ENCODE measurements at regions not wholly inside any gene's neighbourhood (a gene's known extent, or its start where the extent isn't known, plus 50 kb on each side); places are given as distances from the start of the nearest gene placed in this dataset.
A peak's percentile ranks its signal among the peaks of the same experiment; 100 is the strongest.
"Not testable (repeated sequence)": the region's sequence is repeated elsewhere in the genome, so short reads cannot be mapped to it uniquely, and the experiment has no call there.

DNA sequence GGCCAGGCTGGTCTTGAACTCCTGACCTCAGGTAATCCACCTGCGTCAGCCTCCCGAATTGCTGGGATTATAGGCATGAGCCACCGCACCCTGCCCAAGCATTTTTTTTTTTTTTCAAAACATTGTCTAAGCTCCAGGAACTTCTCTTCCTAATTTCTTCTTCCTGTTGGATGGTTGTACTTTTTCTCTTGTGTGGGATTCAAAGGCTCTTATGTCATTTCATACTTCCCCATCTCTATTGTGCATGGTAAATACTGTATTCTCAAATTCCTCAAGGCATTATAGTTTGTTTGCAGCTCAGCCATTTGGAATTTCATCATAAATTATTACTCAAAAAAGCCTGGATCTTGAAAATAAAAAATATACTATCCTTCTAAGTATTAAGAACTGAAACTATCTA lies 199.1 kb upstream of the GADL1 start:
- DNase-seq (ENCODE audit: low read depth in 2 of 3, low spot score in 2 of 3) = no peak

DNA sequence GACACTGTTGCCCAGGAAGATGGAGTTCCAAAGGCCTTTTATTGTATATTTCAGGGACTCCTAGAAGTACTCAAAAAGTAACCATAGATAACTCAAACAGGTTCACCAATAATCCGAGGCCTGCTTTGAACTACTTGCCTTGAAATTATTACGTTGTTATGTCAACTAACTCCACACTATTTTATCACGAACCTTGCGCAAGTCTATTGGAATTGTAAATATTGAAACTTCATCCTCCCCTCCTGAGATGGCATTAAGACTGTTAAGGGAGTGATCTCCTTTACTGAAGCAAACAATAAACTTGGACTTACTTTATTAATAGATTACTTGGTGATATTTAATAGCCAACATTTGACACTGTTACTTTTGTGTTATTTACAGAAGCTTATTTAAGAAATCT lies 199.6 kb upstream of the GADL1 start:
- DNase-seq (ENCODE audit: low read depth in 2 of 3, low spot score in 2 of 3) = no peak

DNA sequence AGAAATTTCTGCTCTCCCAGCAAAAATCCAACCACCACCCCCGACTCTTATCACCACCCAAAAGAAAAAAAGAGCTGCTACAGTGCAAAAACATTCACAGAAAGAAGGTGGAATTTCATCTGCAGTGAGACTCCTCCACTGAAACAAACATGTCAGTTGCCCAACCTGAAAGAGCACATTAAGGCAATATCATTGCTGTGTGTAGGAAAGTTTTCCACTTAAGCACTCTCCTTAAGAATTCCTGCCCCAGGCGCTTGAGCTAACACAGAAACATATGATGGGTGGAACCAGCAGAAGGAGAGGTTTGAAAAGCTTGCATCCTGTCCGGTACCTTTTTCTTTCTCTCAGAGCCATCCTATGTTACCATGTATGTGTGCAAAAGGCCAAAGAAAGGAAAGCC lies 200.8 kb upstream of the GADL1 start:
- DNase-seq (ENCODE audit: low read depth in 2 of 3, low spot score in 2 of 3) = no peak

DNA sequence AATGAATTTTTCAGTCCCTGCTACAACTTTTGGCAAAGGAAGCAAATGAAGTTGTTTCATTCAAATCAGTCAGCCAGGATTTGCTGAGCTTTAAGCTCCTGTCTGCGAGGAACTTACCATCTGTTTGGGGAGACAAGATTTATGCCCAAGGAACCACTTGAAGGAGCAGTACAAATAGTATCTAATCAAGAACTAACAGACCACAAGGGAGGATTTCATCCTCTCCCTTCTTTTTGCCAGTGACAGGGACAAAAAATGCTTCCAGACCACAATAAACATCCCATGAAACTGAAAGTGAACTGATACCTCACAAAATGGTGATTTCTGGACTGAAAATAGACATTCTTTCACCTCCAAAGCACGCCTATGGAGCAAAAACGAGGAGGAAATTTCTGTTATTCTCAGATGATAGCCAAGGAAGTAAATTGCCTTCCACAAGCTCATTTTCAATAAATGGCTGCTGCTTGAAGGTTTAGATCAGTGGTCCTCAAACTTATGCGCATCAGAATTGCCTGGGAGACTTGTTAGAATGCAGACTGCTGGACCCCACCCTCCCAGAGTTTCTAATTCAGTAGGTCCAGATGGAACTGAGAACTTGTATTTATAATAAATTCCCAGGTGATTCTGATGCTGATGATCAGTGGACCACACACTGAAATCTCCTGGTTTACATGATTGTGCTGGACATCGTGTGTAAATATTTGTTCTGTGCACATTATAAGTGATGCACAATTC lies 202.4 kb upstream of the GADL1 start:
- DNase-seq (ENCODE audit: low read depth in 2 of 3, low spot score in 2 of 3) = peak in 1 of 3 donors; percentile 34

DNA sequence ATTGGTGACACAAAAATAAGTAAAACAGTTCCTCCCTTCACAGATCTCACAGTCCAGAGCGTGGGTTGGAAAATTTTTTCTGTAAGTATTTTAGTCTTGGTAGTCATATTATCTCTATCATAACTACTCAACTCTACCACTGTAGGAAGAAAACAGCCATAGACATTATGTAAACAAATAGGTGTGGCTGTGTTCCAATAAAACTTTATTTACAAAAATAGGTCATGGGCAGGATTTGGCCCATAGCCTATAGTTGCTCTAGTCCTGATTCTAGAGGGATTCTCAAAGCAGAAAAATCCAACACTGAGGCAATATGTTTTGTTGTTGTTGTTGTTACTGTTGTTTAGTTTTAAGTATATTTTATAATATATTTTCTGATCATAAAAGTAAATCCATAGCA lies 206.1 kb upstream of the GADL1 start:
- no peak for DNase-seq (ENCODE audit: low read depth in 2 of 3, low spot score in 2 of 3)

DNA sequence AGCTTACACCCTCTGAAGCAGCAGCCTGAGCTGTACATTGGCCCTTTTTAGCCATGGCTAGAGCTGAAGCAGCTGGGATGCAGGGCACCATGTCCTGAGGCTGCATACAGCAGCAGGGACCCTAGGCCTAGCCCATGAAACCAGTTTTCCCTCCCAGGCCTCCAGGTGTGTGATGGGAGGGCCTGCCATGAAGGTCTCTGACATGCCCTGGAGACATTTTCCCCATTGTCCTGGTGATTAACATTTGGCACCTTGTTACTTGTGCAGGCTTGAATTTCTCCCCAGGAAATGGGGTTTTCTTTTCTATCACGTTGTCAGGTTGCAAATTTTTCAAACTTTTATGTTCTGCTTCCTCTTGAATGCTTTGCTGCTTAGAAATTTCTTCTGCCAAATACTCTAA lies 206.8 kb upstream of the GADL1 start:
- not testable (repeated sequence) for DNase-seq (ENCODE audit: low read depth in 2 of 3, low spot score in 2 of 3)

DNA sequence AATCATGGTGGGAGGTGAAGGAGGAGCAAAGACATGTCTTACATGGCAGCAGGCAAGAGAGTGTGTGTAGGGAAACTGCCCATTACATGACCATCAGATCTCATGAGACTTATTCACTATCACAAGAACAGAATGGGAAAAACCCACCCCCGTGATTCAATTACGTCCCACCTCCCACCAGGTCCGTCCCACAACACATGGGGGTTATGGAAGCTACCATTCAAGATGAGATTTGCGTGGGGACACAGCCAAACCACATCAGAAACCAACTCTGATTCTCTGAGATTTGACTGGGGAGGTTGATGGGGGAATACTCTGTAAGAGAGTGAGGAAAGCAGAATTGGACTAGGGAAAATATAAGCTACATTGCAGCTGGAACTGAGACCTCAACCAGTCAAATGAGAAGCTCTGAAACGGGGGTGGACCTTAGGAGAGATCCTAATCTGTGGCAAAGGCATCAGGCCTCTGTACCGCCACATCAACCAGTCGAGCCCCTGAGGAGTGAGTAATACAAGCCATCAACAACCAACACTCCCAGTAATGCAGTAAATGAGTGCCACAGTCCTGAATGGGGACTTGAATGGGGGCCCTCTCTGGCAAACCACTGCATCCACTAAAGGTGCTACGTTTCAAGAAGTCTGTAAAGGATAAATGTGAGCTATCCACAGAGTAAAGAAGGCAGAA lies 207.9 kb upstream of the GADL1 start:
- DNase-seq (ENCODE audit: low read depth in 2 of 3, low spot score in 2 of 3) = no peak

DNA sequence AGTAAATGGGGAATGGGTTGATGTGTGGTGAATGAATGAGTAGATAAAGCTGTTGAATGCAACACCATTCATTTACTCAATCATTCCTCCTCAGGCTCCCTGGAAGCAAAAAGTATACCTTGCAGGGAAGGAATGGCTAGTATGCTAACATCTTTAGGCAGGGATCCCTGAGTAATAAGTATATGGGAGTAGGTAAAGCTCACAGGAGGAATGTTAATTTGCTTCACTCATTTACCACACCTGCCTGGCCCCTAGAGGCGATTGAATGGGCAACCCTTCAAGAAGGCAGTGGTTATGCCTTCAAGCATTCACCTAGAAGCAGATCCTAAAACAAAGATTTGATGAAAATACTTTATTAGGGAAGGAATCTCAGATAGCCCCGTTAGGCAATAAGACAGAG lies 208.7 kb upstream of the GADL1 start:
- DNase-seq (ENCODE audit: low read depth in 2 of 3, low spot score in 2 of 3) = no peak

DNA sequence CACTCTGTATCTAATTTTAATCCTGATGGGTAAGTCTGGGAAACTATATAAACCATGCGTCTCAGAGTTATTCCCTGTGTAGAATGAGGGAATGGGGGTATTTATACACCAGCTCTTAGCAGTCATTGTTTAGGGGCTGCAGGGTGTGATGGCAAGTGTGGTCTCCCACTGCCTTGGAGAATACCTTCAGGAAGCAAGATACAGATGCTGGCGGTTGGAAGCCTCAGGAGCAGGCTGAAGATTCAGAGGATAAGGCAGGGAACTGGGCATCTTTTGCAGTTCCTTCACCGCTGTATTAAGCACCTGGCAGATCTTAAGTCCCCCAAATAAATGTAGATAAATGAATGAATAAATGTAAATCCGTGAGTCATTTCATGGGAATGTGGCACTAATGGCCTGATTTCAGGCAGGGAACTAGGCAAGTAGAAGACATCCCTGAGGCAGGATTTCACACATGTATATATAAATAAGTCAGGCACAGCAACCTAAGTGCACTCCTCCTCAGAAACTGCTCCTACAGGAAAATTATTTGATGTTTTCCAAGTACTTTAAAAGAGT lies 209.2 kb upstream of the GADL1 start:
- no peak for DNase-seq (ENCODE audit: low read depth in 2 of 3, low spot score in 2 of 3)

DNA sequence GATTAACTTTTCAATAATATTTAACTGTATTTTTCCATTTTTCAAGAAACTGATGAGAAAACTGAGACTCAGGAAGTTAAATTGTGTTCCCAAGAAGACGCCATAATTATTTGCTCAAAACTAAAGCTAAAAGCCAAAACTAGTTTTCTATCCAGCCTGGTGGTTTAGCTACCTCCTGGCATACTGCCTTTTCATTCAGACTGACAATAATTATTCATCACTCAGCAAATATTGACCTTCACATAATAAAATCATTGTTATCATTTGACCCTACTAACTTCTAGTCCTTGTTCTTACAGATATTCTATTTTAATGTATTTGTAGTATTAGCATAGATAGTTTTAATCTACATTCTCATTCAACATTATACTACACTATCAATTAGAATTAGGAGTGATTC lies 210.6 kb upstream of the GADL1 start:
- DNase-seq (ENCODE audit: low read depth in 2 of 3, low spot score in 2 of 3) = no peak

DNA sequence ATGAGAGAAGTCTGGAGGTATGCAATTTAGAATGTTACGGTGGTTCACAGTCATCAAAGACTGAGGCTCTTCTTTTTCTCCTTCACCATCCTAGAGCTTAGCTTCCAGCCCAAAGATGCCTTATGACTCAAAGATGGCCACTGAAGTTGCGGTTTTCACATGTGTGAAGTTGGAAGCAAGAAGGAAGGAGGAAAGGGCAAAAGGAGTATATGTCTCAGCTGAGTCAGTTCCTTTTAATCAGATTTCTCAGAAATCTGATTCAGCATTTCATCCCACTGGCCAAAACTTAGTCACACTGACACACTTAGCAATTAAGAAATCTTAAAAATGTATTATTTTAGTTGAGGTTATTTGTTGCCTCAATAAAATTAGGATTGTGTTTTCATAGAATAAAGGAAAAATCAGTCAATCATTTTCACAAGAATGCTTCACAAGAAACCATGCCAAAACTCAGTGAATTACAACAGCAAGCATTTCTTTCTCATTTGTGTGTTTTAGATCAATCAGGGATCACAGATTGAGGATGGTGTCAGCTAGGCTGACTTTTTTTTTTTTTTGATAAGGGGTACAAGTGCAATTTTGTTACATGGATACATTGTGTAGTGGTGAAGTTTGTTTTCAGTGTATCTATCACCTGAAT lies 211.1 kb upstream of the GADL1 start:
- DNase-seq (ENCODE audit: low read depth in 2 of 3, low spot score in 2 of 3) = peak in 1 of 3 donors; percentile 29

DNA sequence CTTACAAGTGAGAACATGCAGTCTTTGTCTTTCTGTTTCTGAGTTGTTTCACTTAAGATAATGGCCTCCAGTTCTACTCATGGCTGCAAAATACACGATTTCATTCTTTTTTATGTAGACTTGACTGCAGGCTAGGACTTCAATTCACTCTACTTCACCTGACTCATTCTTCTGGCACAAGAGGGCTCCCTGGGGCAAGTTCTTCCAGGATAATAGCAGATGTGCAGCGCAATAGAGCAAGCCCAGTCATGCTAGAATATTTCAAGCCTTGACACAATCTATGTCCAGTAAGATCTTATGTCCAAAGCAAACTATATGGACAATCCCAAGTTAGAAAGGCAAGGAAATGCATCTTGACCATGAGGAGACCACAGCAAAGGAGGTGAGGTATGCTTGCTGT lies 211.7 kb upstream of the GADL1 start:
- DNase-seq (ENCODE audit: low read depth in 2 of 3, low spot score in 2 of 3) = no peak

DNA sequence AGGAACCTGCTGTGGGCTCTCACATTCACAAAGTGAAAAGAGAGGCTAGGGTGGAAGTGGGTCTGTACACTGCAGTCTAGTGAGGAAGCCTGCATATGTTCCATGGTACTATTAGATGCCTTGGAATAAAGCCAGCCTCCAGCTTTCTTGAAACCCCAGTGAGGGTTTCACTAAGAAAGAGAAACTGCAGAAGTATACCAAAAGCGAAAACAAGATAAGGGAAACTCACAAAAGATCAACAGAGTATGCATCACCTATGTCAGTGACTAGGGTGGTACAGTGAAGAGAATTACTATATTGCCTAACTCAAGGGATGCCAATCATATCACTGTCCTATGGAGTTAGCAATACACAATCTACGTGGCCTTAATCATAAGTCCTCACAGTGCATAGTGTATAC lies 212.5 kb upstream of the GADL1 start:
- peak in 1 of 3 donors; percentile 20 for DNase-seq (ENCODE audit: low read depth in 2 of 3, low spot score in 2 of 3)

DNA sequence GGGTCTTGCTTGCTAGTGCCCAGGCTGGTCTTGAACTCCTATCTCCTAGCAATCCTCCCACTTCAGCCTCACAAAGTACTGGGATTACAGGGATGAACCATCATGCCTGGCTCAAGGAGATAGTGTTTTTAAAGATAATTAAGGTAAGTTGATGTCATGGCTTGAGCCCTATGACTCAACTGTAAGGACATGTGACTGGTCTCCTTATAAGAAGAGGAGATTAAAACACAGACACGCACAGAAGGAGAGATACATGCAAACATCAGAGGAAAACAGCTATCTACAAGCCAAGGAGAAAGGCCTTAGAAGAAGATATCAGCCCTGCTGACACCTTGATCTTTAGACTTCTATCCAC lies 220.4 kb upstream of the GADL1 start:
- no peak for DNase-seq (ENCODE audit: low read depth in 2 of 3, low spot score in 2 of 3)

DNA sequence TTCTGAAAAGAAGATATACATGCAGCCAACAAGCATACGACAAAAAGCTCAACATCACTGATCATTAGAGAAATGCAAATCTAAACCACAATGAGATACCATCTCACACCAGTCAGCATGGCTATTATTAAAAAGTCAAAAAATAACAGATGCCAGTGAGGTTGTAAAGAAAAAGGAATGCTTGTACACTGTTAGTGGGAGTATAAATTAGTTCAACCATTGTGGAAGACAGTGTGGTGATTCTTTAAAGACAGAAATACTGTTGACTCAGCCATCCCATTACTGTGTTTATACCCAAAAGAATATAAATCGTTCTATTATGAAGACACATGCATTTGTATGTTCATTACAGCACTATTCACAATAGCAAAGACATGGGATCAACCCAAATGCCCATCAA lies 221.1 kb upstream of the GADL1 start:
- DNase-seq (ENCODE audit: low read depth in 2 of 3, low spot score in 2 of 3) = not testable (repeated sequence)

DNA sequence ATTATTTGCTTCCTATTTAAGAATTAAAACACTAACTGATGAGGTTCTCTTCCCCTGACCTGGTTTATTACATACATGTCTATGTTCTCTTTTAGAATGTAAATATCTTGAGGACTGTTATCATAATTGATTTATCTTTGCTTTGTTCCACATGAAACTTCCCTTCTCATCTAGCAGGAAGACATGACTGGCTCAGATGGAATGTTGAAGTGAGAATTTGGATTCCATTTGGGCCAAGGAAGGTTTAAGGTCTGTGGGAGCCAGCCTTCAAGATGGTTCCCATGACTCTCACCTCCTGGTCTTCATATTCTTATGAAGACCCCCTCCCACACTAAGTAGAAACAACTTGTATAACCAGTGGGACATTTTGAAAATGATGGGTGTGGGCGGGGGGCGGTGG lies 222.2 kb upstream of the GADL1 start:
- no peak for DNase-seq (ENCODE audit: low read depth in 2 of 3, low spot score in 2 of 3)

DNA sequence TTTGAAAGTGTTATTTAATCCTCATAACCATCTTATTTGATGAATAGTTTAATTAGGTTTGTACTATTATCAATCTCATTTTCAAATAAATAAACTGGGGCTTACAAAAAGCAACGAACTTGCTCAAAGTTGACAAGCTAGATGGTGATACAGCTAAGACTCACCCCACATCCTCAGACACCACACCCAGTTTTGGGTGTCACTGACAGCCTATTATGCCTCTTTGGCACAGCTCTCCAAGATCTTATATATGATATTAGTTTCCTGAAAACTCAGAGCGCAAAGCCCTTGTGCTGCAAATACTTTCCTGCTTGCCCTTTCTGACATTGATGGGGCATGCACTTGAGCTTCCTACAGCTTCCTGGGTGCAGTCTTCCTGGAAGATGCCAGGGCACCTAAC lies 223.4 kb upstream of the GADL1 start:
- no peak for DNase-seq (ENCODE audit: low read depth in 2 of 3, low spot score in 2 of 3)

DNA sequence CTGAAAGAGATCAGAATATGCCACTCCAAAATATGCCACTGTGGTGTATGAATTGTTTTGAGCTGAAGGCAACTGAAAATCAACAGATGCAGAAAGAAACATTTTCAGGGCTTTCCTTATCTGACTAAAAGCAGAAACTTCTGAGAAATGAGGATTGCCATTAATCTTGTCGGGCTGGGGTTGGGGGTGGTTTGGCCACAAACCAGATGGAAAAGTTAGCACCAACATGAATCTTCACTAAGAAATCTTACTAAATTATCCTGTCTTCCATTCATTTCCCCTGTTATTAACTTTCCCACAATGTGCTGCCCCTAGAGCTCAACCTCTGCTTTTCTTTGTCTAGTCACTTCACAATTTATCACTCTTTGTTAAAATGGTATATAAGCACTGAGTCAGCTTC lies 229.9 kb upstream of the GADL1 start:
- DNase-seq (ENCODE audit: low read depth in 2 of 3, low spot score in 2 of 3) = no peak

DNA sequence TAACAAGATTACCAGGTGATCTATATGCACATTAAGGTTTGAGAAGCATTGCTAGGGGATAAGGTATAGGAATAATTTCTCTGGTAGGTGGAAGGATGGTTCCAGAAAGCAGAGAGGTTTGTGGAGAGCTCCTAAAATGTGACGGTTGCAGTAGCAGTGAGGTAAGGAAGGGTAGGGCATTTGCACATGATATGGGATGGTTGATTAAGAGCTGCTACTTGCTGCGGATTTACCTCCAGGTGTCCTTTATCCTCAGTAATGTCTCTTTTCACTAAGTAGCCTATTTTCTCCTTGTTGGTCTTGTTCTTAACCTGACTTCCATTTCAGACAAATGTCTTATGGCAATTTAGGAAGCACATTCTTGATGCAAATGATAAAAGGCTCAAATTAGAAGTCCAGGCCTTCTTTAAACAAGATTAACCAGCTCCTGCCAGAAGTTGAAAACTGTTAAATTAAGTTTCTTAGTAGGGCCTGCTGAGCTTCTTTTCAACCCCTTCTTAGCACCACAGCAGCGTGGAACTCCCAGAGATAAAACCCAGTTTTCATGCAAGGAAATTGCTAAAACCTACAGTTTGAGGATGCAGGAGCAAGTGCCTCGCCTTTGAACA lies 231.1 kb upstream of the GADL1 start:
- DNase-seq (ENCODE audit: low read depth in 2 of 3, low spot score in 2 of 3) = no peak

DNA sequence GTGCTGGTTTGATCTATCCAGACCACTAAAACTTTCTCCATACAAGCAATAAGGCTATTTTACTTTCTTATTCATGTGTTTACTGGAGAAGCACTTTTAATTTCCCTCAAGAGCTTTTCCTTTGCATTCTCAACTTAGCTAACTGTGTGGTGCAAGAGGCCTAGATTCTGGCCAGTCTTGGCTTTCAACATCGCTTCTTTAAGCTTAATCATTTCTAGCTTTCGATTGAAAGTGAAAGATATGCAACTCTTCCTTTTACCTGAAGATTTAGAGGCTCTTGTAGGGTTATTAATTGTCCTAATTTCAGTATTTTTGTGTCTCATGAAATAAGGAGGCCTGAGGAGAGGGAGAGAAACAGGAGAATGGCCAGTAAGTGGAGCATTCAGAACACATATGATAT lies 234.8 kb upstream of the GADL1 start:
- no peak for DNase-seq (ENCODE audit: low read depth in 2 of 3, low spot score in 2 of 3)

DNA sequence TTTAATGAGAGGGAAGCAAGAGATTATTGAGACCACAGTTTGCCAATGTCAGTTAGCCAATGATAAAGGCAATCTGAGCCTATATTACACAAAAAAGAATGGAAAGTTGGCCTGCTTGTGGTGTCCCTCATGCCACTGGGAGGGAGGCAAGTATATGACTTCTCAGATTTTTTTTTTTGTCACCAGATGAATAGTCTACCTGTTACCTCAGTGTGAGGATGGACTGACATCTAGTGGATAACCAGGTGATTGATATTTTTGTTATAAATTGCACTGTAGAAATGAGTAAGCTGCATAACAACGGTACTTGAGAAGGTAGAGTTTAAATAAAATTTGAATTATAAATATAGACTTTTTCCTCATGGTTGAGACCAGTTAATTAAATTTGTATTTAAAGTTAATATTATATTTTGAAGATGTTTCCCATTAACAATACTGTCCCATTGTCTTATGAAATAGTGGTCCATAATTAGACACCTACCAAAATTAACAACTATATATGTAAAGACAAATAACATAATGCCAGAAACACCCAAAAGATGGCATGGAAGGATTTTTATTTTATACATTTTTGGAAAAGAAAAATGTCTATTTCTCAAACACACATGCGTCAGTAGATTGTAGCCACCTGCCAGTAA lies 237.8 kb upstream of the GADL1 start:
- DNase-seq (ENCODE audit: low read depth in 2 of 3, low spot score in 2 of 3) = peak in 2 of 3 donors; percentile 45 to 79

Data from hematopoietic multipotent progenitor cell (in vitro differentiated cells).